Progenitor cell of endocrine pancreas (in vitro differentiated cells): ENCODE measurements at regions not wholly inside any gene's neighbourhood (a gene's known extent, or its start where the extent isn't known, plus 50 kb on each side); places are given as distances from the start of the nearest gene placed in this dataset.

Experiments used
- DNase-seq: peaks from one replicate; pipeline ENCODE4 v3.0.0; 2021; ENCODE audit warnings: low spot score; ENCODE audit not compliant: unreplicated experiment
- H3K27ac Mint-ChIP-seq: 2 replicates; pipeline ENCODE4 v1.8.0; 2021; ENCODE audit warnings: mild to moderate bottlenecking, moderate library complexity, mixed read lengths
- H3K27me3 Mint-ChIP-seq: 2 replicates; pipeline ENCODE4 v1.8.0; 2021; ENCODE audit warnings: mixed read lengths
- H3K36me3 Mint-ChIP-seq: 2 replicates; pipeline ENCODE4 v1.8.0; 2022; ENCODE audit warnings: mixed read lengths; ENCODE audit not compliant: insufficient read depth
- H3K4me1 Mint-ChIP-seq: 2 replicates; pipeline ENCODE4 v1.8.0; 2021; ENCODE audit warnings: low read depth, mixed read lengths
- H3K4me3 Mint-ChIP-seq: 2 replicates; pipeline ENCODE4 v1.8.0; 2021; ENCODE audit warnings: low read depth, mild to moderate bottlenecking, moderate library complexity, mixed read lengths
- H3K9me3 Mint-ChIP-seq: 2 replicates; pipeline ENCODE4 v1.8.0; 2021; ENCODE audit warnings: low read depth, mixed read lengths
- CTCF ChIP-seq: fragments of 200-600 bp; sonication (generic); IDR thresholded peaks from one replicate; pipeline ENCODE4 v1.5.0; 2021; ENCODE audit warnings: antibody characterized with exemption, mild to moderate bottlenecking; ENCODE audit not compliant: unreplicated experiment

GRCh38 chr2:6626401-6627012, 239.2 kb downstream of the CMPK2 start:
- no peaks in the 10 kb centered on the region for H3K27me3 Mint-ChIP-seq
- no peak overlapping the region for H3K4me3 Mint-ChIP-seq
- H3K36me3 Mint-ChIP-seq, result no peaks in the 10 kb centered on the region
- H3K4me1 Mint-ChIP-seq, result no peaks in the 10 kb centered on the region
- TF ChIP-seq CTCF, result no peak
- no peak for DNase-seq
- H3K27ac Mint-ChIP-seq, result no peak overlapping the region
- H3K9me3 Mint-ChIP-seq, result peaks cover 4% of the 10 kb centered on the region

GRCh38 chr2:6627316-6627715, 238.4 kb downstream of the CMPK2 start:
- peaks cover 4% of the 10 kb centered on the region for H3K9me3 Mint-ChIP-seq
- no peak overlapping the region for H3K27ac Mint-ChIP-seq
- TF ChIP-seq CTCF, result no peak
- H3K36me3 Mint-ChIP-seq, result no peaks in the 10 kb centered on the region
- no peak for DNase-seq
- H3K27me3 Mint-ChIP-seq, result no peaks in the 10 kb centered on the region
- no peak overlapping the region for H3K4me3 Mint-ChIP-seq
- H3K4me1 Mint-ChIP-seq, result no peaks in the 10 kb centered on the region

GRCh38 chr2:6630209-6630608, 235.5 kb downstream of the CMPK2 start:
- Mint-ChIP-seq H3K9me3 (peaks cover 4% of the 10 kb centered on the region), H3K27me3 (no peaks in the 10 kb centered on the region), H3K4me3 (no peak overlapping the region), H3K4me1 (no peaks in the 10 kb centered on the region), H3K27ac (no peak overlapping the region), H3K36me3 (no peaks in the 10 kb centered on the region)
- no peak for TF ChIP-seq CTCF
- no peak for DNase-seq

- Mint-ChIP-seq H3K27me3 (no peaks in the 10 kb centered on the region), H3K4me1 (peaks cover 7% of the 10 kb centered on the region), H3K27ac (no peak overlapping the region), H3K4me3 (no peak overlapping the region), H3K36me3 (no peaks in the 10 kb centered on the region), H3K9me3 (no peaks in the 10 kb centered on the region)
- no peak for TF ChIP-seq CTCF
- no peak for DNase-seq
These were observed 230.4 kb downstream of the CMPK2 start for GRCh38 chr2:6635296-6635695.

- no peak overlapping the region for H3K4me3 Mint-ChIP-seq
- no peaks in the 10 kb centered on the region for H3K36me3 Mint-ChIP-seq
- no peak for TF ChIP-seq CTCF
- H3K9me3 Mint-ChIP-seq, result no peaks in the 10 kb centered on the region
- no peaks in the 10 kb centered on the region for H3K27me3 Mint-ChIP-seq
- H3K27ac Mint-ChIP-seq, result no peak overlapping the region
- DNase-seq, result no peak
- H3K4me1 Mint-ChIP-seq, result peaks cover 9% of the 10 kb centered on the region
These were observed 228.4 kb downstream of the CMPK2 start for GRCh38 chr2:6637330-6637729.
